Thyroid gland (tissue), 4 donors: ENCODE measurements at regions not wholly inside any gene's neighbourhood (a gene's known extent, or its start where the extent isn't known, plus 50 kb on each side); places are given as distances from the start of the nearest gene placed in this dataset.

Experiments used
- POLR2A ChIP-seq, 2 donors: fragments of 450-650 bp; IDR thresholded peaks; one replicate each; pipeline ENCODE4 v1.6.1; 2017; ENCODE audit warnings: antibody characterized with exemption in 2 of 2, mild to moderate bottlenecking in 2 of 2, moderate library complexity in 1 of 2
- TF ChIP-seq, protein P1 (sequence below), 6 experiments: fragments of 200-600 bp in 3 of 6; fragments of 450-650 bp in 3 of 6; sonication (generic) in 3 of 6; IDR thresholded peaks; one replicate each; pipeline ENCODE4 v1.5.1; 2016 to 2019; ENCODE audit warnings: antibody characterized with exemption in 6 of 6, mild to moderate bottlenecking in 2 of 6, inconsistent platforms in 1 of 6, moderate library complexity in 1 of 6

DNA sequence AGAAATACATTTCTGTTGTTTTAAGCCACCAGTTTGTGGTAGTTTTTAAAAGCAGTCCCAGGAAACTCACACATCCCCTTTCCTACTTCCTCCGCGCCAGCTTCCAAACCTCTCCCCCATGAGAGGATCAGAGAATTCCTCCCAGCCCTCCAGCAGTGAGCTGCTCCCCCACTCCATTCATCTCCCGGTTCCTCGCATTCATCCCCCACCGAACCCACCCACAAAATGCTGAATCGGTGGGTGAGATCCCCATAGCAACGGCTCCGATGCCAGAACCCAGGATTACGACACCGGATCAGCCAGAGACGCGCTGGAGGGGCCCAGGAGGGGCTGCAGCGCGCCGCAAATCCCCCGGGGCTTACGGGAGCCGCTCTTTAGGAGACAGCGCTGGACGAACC is 251.4 kb upstream of the RPL38 start:
- TF ChIP-seq, protein P1, sequence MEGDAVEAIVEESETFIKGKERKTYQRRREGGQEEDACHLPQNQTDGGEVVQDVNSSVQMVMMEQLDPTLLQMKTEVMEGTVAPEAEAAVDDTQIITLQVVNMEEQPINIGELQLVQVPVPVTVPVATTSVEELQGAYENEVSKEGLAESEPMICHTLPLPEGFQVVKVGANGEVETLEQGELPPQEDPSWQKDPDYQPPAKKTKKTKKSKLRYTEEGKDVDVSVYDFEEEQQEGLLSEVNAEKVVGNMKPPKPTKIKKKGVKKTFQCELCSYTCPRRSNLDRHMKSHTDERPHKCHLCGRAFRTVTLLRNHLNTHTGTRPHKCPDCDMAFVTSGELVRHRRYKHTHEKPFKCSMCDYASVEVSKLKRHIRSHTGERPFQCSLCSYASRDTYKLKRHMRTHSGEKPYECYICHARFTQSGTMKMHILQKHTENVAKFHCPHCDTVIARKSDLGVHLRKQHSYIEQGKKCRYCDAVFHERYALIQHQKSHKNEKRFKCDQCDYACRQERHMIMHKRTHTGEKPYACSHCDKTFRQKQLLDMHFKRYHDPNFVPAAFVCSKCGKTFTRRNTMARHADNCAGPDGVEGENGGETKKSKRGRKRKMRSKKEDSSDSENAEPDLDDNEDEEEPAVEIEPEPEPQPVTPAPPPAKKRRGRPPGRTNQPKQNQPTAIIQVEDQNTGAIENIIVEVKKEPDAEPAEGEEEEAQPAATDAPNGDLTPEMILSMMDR (IDR thresholded peaks at IDR 0.05) = no peak
- TF ChIP-seq POLR2A (IDR thresholded peaks at IDR 0.05) = no peak
